ENCODE measurements at regions not wholly inside any gene's neighbourhood (a gene's known extent, or its start where the extent isn't known, plus 50 kb on each side); places are given as distances from the start of the nearest gene placed in this dataset.

GRCh38 chr13:91142572-91142971, 204.9 kb upstream of the MIR17HG start:
- no peak for DNase-seq (ENCODE audit: low spot score)
- Histone ChIP-seq H3K9me3 (ENCODE audit: control insufficient read depth in 4 of 4, low read length in 3 of 4) (no peaks in the 10 kb centered on the region), H3K27ac (ENCODE audit: low read depth in 1 of 2, low read length in 2 of 2) (no peak overlapping the region), H3K27me3 (ENCODE audit: control insufficient read depth in 4 of 4, insufficient read depth in 4 of 4, low read length in 3 of 4) (peaks cover 0 to 8% (median 0%) of the 10 kb centered on the region in 4 donors), H3K36me3 (ENCODE audit: control insufficient read depth in 4 of 4, insufficient read depth in 3 of 4, low read depth in 1 of 4, low read length in 3 of 4) (no peaks in the 10 kb centered on the region), H3K4me3 (ENCODE audit: low read depth in 1 of 3, low read length in 3 of 3) (no peak overlapping the region), H3K4me1 (ENCODE audit: control insufficient read depth in 4 of 4, insufficient read depth in 4 of 4, low read length in 3 of 4) (no peaks in the 10 kb centered on the region), H3K9ac (ENCODE audit: low read depth in 1 of 2, low read length in 2 of 2) (no peak overlapping the region)
- TF ChIP-seq FOXA1 (IDR thresholded peaks at IDR 0.05) (no peak), ATF3 (IDR thresholded peaks at IDR 0.05) (no peak), RAD21 (IDR thresholded peaks at IDR 0.05) (no peak)
- 13% methylated on average over 2 of the region's 2 CpGs for WGBS

GRCh38 chr13:91144054-91144453, 203.4 kb upstream of the MIR17HG start:
- Histone ChIP-seq H3K4me3 (ENCODE audit: low read depth in 1 of 3, low read length in 3 of 3) (no peak overlapping the region), H3K4me1 (ENCODE audit: control insufficient read depth in 4 of 4, insufficient read depth in 4 of 4, low read length in 3 of 4) (no peaks in the 10 kb centered on the region), H3K36me3 (ENCODE audit: control insufficient read depth in 4 of 4, insufficient read depth in 3 of 4, low read depth in 1 of 4, low read length in 3 of 4) (no peaks in the 10 kb centered on the region), H3K9me3 (ENCODE audit: control insufficient read depth in 4 of 4, low read length in 3 of 4) (no peaks in the 10 kb centered on the region), H3K9ac (ENCODE audit: low read depth in 1 of 2, low read length in 2 of 2) (no peak overlapping the region), H3K27me3 (ENCODE audit: control insufficient read depth in 4 of 4, insufficient read depth in 4 of 4, low read length in 3 of 4) (peaks cover 0 to 8% (median 0%) of the 10 kb centered on the region in 4 donors), H3K27ac (ENCODE audit: low read depth in 1 of 2, low read length in 2 of 2) (no peak overlapping the region)
- WGBS: 39% methylated on average over 2 of the region's 2 CpGs
- DNase-seq (ENCODE audit: low spot score): no peak
- TF ChIP-seq FOXA1 (IDR thresholded peaks at IDR 0.05) (no peak), MAX (IDR thresholded peaks at IDR 0.05) (no peak), HNF4A (conservative IDR thresholded peaks at IDR 0.05) (no peak), REST (IDR thresholded peaks at IDR 0.05) (no peak), CTCF (IDR thresholded peaks at IDR 0.05; ENCODE audit: low read depth, low read length, missing input control) (no peak), GABPA (IDR thresholded peaks at IDR 0.05 in 1 of 2, conservative IDR thresholded peaks at IDR 0.05 in 1 of 2) (no peak), HNF4G (IDR thresholded peaks at IDR 0.05) (no peak), RXRA (IDR thresholded peaks at IDR 0.05) (no peak), JUND (IDR thresholded peaks at IDR 0.05) (no peak), YY1 (IDR thresholded peaks at IDR 0.05) (no peak), ATF3 (IDR thresholded peaks at IDR 0.05) (no peak), FOXA2 (IDR thresholded peaks at IDR 0.05) (no peak), SP1 (IDR thresholded peaks at IDR 0.05) (no peak), RAD21 (IDR thresholded peaks at IDR 0.05) (no peak), TAF1 (conservative IDR thresholded peaks at IDR 0.05) (no peak), ZBTB33 (IDR thresholded peaks at IDR 0.05) (no peak), NR2F2 (IDR thresholded peaks at IDR 0.05) (no peak), EGR1 (IDR thresholded peaks at IDR 0.05; ENCODE audit: low read depth in 2 of 2) (no peak)

Measured in liver (tissue), 8 donors.